ENCODE measurements at regions not wholly inside any gene's neighbourhood (a gene's known extent, or its start where the extent isn't known, plus 50 kb on each side); places are given as distances from the start of the nearest gene placed in this dataset.
A peak's percentile ranks its signal among the peaks of the same experiment; 100 is the strongest.

- DNase-seq, result no peak
- no peak overlapping the region for H3K4me3 ChIP-seq (ENCODE audit: low read length)
- H3K4me1 ChIP-seq (ENCODE audit: control insufficient read depth, insufficient read depth, low read length), result peaks cover 1% of the 10 kb centered on the region
- H3K9me3 ChIP-seq (ENCODE audit: control insufficient read depth, low read length), result no peaks in the 10 kb centered on the region
- intact Hi-C loops (cut with DNase I), result no loop called here
- H3K27ac ChIP-seq (ENCODE audit: low read length), result no peak overlapping the region
- 78% methylated on average over 9 of the region's 9 CpGs for WGBS
- peak in 1 of 2 donors; percentile 44 for ATAC-seq
- no peaks in the 10 kb centered on the region for H3K27me3 ChIP-seq (ENCODE audit: control insufficient read depth, insufficient read depth)
Measured at GRCh38 chr13:99125326-99125915, 75.2 kb upstream of the UBAC2 start.

- H3K27ac ChIP-seq (ENCODE audit: low read length), result no peak overlapping the region
- intact Hi-C loops (cut with DNase I), result no loop called here
- DNase-seq (no peak), ATAC-seq (no peak)
- H3K4me3 ChIP-seq (ENCODE audit: low read length), result no peak overlapping the region
- H3K4me1 ChIP-seq (ENCODE audit: control insufficient read depth, insufficient read depth, low read length), result peaks cover 1% of the 10 kb centered on the region
- WGBS, result 48% methylated on average over 2 of the region's 2 CpGs
- no peaks in the 10 kb centered on the region for H3K27me3 ChIP-seq (ENCODE audit: control insufficient read depth, insufficient read depth)
- no peaks in the 10 kb centered on the region for H3K9me3 ChIP-seq (ENCODE audit: control insufficient read depth, low read length)
Measured at GRCh38 chr13:99126821-99127220, 73.8 kb upstream of the UBAC2 start.

- Histone ChIP-seq H3K4me3 (ENCODE audit: low read length) (no peak overlapping the region), H3K27ac (ENCODE audit: low read length) (no peak overlapping the region), H3K27me3 (ENCODE audit: control insufficient read depth, insufficient read depth) (no peaks in the 10 kb centered on the region), H3K4me1 (ENCODE audit: control insufficient read depth, insufficient read depth, low read length) (peaks cover 1% of the 10 kb centered on the region), H3K9me3 (ENCODE audit: control insufficient read depth, low read length) (no peaks in the 10 kb centered on the region)
- intact Hi-C loops (cut with DNase I), result no loop called here
- no peak for DNase-seq
- ATAC-seq, result no peak
- 69% methylated on average over 2 of the region's 2 CpGs for WGBS
Measured at GRCh38 chr13:99129050-99129449, 71.6 kb upstream of the UBAC2 start.

- Histone ChIP-seq H3K27me3 (ENCODE audit: control insufficient read depth, insufficient read depth) (no peaks in the 10 kb centered on the region), H3K4me3 (ENCODE audit: low read length) (no peak overlapping the region), H3K9me3 (ENCODE audit: control insufficient read depth, low read length) (no peaks in the 10 kb centered on the region), H3K4me1 (ENCODE audit: control insufficient read depth, insufficient read depth, low read length) (peaks cover 1% of the 10 kb centered on the region), H3K27ac (ENCODE audit: low read length) (no peak overlapping the region)
- no peak for DNase-seq
- intact Hi-C loops (cut with DNase I), result no loop called here
- ATAC-seq, result no peak
- 95% methylated on average over 7 of the region's 7 CpGs for WGBS
Measured at GRCh38 chr13:99129951-99130350, 70.7 kb upstream of the UBAC2 start.

GRCh38 chr13:99131410-99131809, 69.2 kb upstream of the UBAC2 start:
- Histone ChIP-seq H3K4me3 (ENCODE audit: low read length) (no peak overlapping the region), H3K4me1 (ENCODE audit: control insufficient read depth, insufficient read depth, low read length) (no peaks in the 10 kb centered on the region), H3K27me3 (ENCODE audit: control insufficient read depth, insufficient read depth) (no peaks in the 10 kb centered on the region), H3K27ac (ENCODE audit: low read length) (no peak overlapping the region), H3K9me3 (ENCODE audit: control insufficient read depth, low read length) (no peaks in the 10 kb centered on the region)
- 94% methylated on average over 4 of the region's 4 CpGs for WGBS
- ATAC-seq, result no peak
- no peak for DNase-seq
- intact Hi-C loops (cut with DNase I), result no loop called here

GRCh38 chr13:99132295-99132835, 68.3 kb upstream of the UBAC2 start:
- Histone ChIP-seq H3K4me1 (ENCODE audit: control insufficient read depth, insufficient read depth, low read length) (no peaks in the 10 kb centered on the region), H3K9me3 (ENCODE audit: control insufficient read depth, low read length) (no peaks in the 10 kb centered on the region)
- intact Hi-C loops (cut with DNase I), result no loop called here

GRCh38 chr13:99133230-99133629, 67.4 kb upstream of the UBAC2 start:
- DNase-seq, result no peak
- WGBS, result 91% methylated on average over 1 of the region's 1 CpG
- no peaks in the 10 kb centered on the region for H3K4me1 ChIP-seq (ENCODE audit: control insufficient read depth, insufficient read depth, low read length)
- intact Hi-C loops (cut with DNase I), result no loop called here
- no peak overlapping the region for H3K4me3 ChIP-seq (ENCODE audit: low read length)
- no peak for ATAC-seq
- H3K27ac ChIP-seq (ENCODE audit: low read length), result no peak overlapping the region
- no peaks in the 10 kb centered on the region for H3K9me3 ChIP-seq (ENCODE audit: control insufficient read depth, low read length)
- no peaks in the 10 kb centered on the region for H3K27me3 ChIP-seq (ENCODE audit: control insufficient read depth, insufficient read depth)

More at GRCh38 chr13:99132295-99132835, 68.3 kb upstream of the UBAC2 start:
- Histone ChIP-seq H3K27me3 (ENCODE audit: control insufficient read depth, insufficient read depth) (no peaks in the 10 kb centered on the region), H3K4me3 (ENCODE audit: low read length) (no peak overlapping the region), H3K27ac (ENCODE audit: low read length) (no peak overlapping the region)
- no peak for ATAC-seq
- no peak for DNase-seq

- 83% methylated on average over 3 of the region's 3 CpGs for WGBS
Measured at GRCh38 chr13:99133848-99134247, 66.8 kb upstream of the UBAC2 start.

GRCh38 chr13:99135591-99135990, 65.1 kb upstream of the UBAC2 start:
- Histone ChIP-seq H3K27ac (ENCODE audit: low read length) (no peak overlapping the region), H3K4me3 (ENCODE audit: low read length) (no peak overlapping the region), H3K9me3 (ENCODE audit: control insufficient read depth, low read length) (no peaks in the 10 kb centered on the region), H3K27me3 (ENCODE audit: control insufficient read depth, insufficient read depth) (no peaks in the 10 kb centered on the region), H3K4me1 (ENCODE audit: control insufficient read depth, insufficient read depth, low read length) (no peaks in the 10 kb centered on the region)
- intact Hi-C loops (cut with DNase I), result no loop called here
- WGBS, result 56% methylated on average over 4 of the region's 4 CpGs
- ATAC-seq, result no peak
- no peak for DNase-seq

More at GRCh38 chr13:99133848-99134247, 66.8 kb upstream of the UBAC2 start:
- no peak overlapping the region for H3K27ac ChIP-seq (ENCODE audit: low read length)
- DNase-seq, result no peak
- ATAC-seq, result no peak
- H3K9me3 ChIP-seq (ENCODE audit: control insufficient read depth, low read length), result no peaks in the 10 kb centered on the region
- no peak overlapping the region for H3K4me3 ChIP-seq (ENCODE audit: low read length)
- no peaks in the 10 kb centered on the region for H3K27me3 ChIP-seq (ENCODE audit: control insufficient read depth, insufficient read depth)
- intact Hi-C loops (cut with DNase I), result no loop called here
- no peaks in the 10 kb centered on the region for H3K4me1 ChIP-seq (ENCODE audit: control insufficient read depth, insufficient read depth, low read length)

- Histone ChIP-seq H3K27ac (ENCODE audit: low read length) (no peak overlapping the region), H3K27me3 (ENCODE audit: control insufficient read depth, insufficient read depth) (no peaks in the 10 kb centered on the region), H3K4me3 (ENCODE audit: low read length) (no peak overlapping the region), H3K4me1 (ENCODE audit: control insufficient read depth, insufficient read depth, low read length) (no peaks in the 10 kb centered on the region), H3K9me3 (ENCODE audit: control insufficient read depth, low read length) (no peaks in the 10 kb centered on the region)
- peak in 1 of 2 donors; percentile 33 for ATAC-seq
- intact Hi-C loops (cut with DNase I), result no loop called here
- no peak for DNase-seq
- WGBS, result 63% methylated on average over 8 of the region's 8 CpGs
Measured at GRCh38 chr13:99136427-99136954, 64.2 kb upstream of the UBAC2 start.

GRCh38 chr13:99140831-99141230, 59.8 kb upstream of the UBAC2 start:
- no peak for ATAC-seq
- Histone ChIP-seq H3K4me1 (ENCODE audit: control insufficient read depth, insufficient read depth, low read length) (no peaks in the 10 kb centered on the region), H3K9me3 (ENCODE audit: control insufficient read depth, low read length) (no peaks in the 10 kb centered on the region), H3K4me3 (ENCODE audit: low read length) (no peak overlapping the region), H3K27me3 (ENCODE audit: control insufficient read depth, insufficient read depth) (no peaks in the 10 kb centered on the region), H3K27ac (ENCODE audit: low read length) (no peak overlapping the region)
- intact Hi-C loops (cut with DNase I), result no loop called here
- WGBS, result 89% methylated on average over 9 of the region's 9 CpGs
- DNase-seq, result no peak

- Histone ChIP-seq H3K4me1 (ENCODE audit: control insufficient read depth, insufficient read depth, low read length) (no peaks in the 10 kb centered on the region), H3K27me3 (ENCODE audit: control insufficient read depth, insufficient read depth) (no peaks in the 10 kb centered on the region), H3K27ac (ENCODE audit: low read length) (no peak overlapping the region), H3K9me3 (ENCODE audit: control insufficient read depth, low read length) (no peaks in the 10 kb centered on the region), H3K4me3 (ENCODE audit: low read length) (no peak overlapping the region)
- 86% methylated on average over 4 of the region's 4 CpGs for WGBS
- intact Hi-C loops (cut with DNase I), result no loop called here
- ATAC-seq, result no peak
- no peak for DNase-seq
Measured at GRCh38 chr13:99143904-99144303, 56.8 kb upstream of the UBAC2 start.

Data from right cardiac atrium (tissue), 5 donors.